GM12865 (cell line): ENCODE measurements at regions not wholly inside any gene's neighbourhood (a gene's known extent, or its start where the extent isn't known, plus 50 kb on each side); places are given as distances from the start of the nearest gene placed in this dataset.
"Not testable (repeated sequence)": the region's sequence is repeated elsewhere in the genome, so short reads cannot be mapped to it uniquely, and the experiment has no call there.

Experiments used
- DNase-seq: peaks from one replicate; pipeline ENCODE4 v3.0.0; 2010; ENCODE audit warnings: low read depth
- H3K4me3 ChIP-seq: 2 replicates; pipeline ENCODE4 v1.5.1; 2011; ENCODE audit warnings: mild to moderate bottlenecking, low read depth, low read length, control low read depth
- TF ChIP-seq, protein P1 (sequence below): IDR thresholded peaks from 2 replicates; pipeline ENCODE4 v1.5.1; 2011; ENCODE audit warnings: low read length, control low read depth, low read depth, inconsistent platforms; ENCODE audit not compliant: insufficient read depth; ENCODE audit errors: missing control alignments

- H3K4me3 ChIP-seq = no peak overlapping the region
- TF ChIP-seq, protein P1, sequence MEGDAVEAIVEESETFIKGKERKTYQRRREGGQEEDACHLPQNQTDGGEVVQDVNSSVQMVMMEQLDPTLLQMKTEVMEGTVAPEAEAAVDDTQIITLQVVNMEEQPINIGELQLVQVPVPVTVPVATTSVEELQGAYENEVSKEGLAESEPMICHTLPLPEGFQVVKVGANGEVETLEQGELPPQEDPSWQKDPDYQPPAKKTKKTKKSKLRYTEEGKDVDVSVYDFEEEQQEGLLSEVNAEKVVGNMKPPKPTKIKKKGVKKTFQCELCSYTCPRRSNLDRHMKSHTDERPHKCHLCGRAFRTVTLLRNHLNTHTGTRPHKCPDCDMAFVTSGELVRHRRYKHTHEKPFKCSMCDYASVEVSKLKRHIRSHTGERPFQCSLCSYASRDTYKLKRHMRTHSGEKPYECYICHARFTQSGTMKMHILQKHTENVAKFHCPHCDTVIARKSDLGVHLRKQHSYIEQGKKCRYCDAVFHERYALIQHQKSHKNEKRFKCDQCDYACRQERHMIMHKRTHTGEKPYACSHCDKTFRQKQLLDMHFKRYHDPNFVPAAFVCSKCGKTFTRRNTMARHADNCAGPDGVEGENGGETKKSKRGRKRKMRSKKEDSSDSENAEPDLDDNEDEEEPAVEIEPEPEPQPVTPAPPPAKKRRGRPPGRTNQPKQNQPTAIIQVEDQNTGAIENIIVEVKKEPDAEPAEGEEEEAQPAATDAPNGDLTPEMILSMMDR = no peak
- no peak for DNase-seq
Measured at GRCh38 chr3:181183764-181184163, 194.2 kb upstream of the DNAJC19 start.

DNA sequence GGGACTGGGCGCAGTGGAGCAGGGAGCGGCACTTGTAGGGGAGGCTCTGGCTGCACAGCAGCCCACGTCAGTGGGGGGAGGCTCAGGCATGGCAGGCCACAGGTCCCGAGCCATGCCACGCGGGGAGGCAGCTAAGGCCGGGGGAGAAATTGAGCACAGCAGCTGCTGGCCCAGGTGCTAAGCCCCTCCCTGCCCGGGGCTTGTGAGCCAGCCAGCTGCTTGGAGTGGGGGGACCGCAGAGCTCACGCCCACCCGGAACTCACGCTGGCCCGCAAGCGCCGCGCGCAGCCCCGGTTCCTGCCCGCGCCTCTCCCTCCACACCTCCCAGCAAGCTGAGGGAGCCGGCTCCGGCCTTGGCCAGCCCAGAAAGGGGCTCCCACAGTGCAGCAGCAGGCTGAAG is 193.5 kb upstream of the DNAJC19 start:
- DNase-seq, H3K4me3 ChIP-seq: not testable (repeated sequence)

DNA sequence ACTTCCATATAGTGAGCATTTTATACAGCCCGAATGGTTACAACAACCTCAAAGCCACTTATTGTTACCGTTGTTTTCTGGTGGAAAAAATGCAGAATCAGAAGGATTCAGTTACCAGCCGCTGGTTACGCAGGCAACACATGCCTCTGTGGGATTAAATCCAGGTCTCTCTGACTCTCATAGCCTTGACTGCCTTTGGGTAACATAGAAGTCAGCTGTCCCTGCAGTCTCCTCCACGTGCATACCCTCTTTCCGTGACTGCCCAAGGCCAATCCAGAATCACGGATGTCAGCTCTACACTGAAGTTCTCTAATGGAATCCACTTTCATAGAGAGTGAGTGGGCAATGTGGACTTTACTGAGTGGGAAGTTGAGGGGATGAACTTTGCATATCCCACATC is 189.5 kb upstream of the DNAJC19 start:
- TF ChIP-seq, protein P1 = no peak
- no peak overlapping the region for H3K4me3 ChIP-seq
- DNase-seq = no peak

GRCh38 chr3:181176601-181177000 is 187.1 kb upstream of the DNAJC19 start:
- TF ChIP-seq, protein P1 = peak; percentile 26
- DNase-seq = peak; percentile 44
- no peak overlapping the region for H3K4me3 ChIP-seq

DNA sequence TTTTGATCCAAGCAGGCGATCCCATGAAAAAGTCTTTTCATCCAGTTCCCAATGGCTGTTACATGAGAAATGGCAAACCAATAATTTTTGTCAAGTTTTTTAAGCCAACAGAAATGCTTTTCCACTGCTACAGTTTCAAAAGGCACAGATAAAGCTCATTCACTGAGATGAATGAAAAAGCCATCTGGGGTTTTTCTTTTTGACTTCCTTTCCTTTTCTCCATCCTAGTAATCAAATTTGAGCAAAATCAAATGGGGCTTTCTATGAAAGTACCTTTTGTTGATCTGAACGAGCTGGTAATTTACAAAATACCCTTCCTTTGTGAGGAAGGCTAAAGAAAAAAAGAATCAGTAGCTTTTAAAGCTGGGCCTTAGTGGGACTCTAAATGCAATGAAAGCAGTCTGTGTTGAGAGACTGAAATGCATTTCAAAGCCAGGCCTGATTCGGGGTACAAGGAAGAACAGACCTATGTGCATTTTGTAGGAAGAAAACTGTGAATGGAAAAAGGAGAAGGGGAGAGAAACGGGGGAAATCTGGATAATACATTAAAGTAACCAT is 185.2 kb upstream of the DNAJC19 start:
- DNase-seq = no peak
- TF ChIP-seq, protein P1 = no peak
- H3K4me3 ChIP-seq = no peak overlapping the region

DNA sequence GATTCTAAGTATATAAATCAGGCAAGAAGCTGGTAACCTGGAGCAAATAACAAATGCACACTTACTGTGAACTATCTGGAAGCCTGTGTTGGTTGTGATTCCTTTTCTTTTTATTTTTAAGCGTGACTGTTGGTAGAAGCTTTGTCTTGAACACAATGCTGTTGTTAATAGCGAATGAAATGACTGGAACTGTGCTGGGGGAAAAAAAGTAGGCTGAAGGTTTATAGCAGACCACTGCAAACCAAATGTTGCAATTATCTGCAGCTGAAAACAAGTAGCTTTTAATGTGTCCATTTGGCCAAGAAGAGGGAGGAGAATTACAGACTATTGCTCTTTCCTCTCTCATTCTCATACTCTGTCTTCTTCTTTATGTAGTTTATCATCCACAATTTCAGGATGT is 184.5 kb upstream of the DNAJC19 start:
- TF ChIP-seq, protein P1 = no peak
- no peak for DNase-seq

DNA sequence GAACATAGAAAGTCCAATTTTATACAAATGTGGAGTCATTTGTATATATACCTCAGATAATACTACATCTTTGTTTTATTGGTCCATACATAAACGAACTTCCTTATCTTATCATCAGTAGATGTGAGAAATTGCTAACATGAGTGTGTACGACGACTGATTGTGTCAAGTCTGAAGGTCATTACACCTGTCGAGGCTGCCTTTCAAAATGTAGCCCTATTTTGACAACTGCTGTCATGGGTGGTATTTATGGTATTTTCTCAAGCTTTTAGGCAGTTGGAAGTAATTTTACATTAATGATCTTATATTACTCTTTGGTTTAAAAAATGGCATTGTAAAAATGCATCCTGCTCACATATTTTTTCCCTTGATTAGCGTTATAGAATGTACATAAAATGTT is 183.7 kb upstream of the DNAJC19 start:
- DNase-seq = no peak
- TF ChIP-seq, protein P1 = no peak
- no peak overlapping the region for H3K4me3 ChIP-seq

More for the DNA sequence above, 184.5 kb upstream of the DNAJC19 start:
- no peak overlapping the region for H3K4me3 ChIP-seq

GRCh38 chr3:181134873-181135272 is 145.3 kb upstream of the DNAJC19 start:
- TF ChIP-seq, protein P1 = no peak
- no peak overlapping the region for H3K4me3 ChIP-seq
- DNase-seq = no peak
